RKO (cell line): ENCODE measurements at regions not wholly inside any gene's neighbourhood (a gene's known extent, or its start where the extent isn't known, plus 50 kb on each side); places are given as distances from the start of the nearest gene placed in this dataset.
"Not testable (repeated sequence)": the region's sequence is repeated elsewhere in the genome, so short reads cannot be mapped to it uniquely, and the experiment has no call there.

Experiments used
- DNase-seq: peaks from one replicate; pipeline ENCODE4 v3.0.0-alpha.2; 2016; ENCODE audit warnings: low spot score

DNA sequence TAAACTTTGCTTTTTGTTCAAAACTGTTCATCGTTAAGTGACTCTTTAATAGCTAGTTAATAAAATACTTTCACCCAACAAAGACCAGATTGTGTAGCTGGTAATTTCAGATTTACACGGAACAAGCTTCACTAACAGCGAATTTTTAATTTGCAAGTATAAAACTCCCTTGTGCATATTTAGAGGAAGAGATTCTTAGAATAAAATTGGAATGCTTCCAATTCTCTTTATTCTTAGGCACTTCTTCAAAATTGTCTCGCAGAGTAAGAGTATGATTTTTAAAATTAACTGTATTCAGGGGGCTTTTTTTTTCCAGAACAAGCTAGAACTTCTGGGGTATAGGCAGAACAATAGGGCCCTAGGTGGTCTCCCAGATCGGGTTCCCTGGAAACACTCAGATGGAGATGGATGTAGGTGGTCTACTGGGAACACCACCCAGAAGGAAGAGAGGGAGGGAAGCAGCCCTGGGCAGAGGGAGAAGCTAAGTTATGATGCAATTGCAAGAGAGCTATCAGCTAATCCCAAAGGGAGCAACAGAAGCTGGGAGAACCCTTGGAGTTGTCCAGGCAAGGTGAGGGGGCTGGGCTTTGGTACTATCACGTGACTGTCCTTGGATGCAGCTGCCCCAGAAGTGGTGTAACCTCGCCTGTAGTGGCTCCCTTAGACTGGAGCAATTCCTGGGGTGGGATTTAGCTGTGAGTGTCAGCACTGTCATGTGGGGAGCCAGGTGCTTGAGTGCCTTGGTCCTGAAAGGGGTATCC lies 151.7 kb upstream of the ASB18 start:
- no peak for DNase-seq

GRCh38 chr2:236417150-236417549 lies 152.5 kb upstream of the ACKR3 start:
- DNase-seq, result no peak

GRCh38 chr2:236430584-236430983 lies 139.0 kb upstream of the ACKR3 start:
- DNase-seq, result no peak

- DNase-seq, result no peak
Observed at GRCh38 chr2:236434593-236434992, 135.0 kb upstream of the ACKR3 start.

DNA sequence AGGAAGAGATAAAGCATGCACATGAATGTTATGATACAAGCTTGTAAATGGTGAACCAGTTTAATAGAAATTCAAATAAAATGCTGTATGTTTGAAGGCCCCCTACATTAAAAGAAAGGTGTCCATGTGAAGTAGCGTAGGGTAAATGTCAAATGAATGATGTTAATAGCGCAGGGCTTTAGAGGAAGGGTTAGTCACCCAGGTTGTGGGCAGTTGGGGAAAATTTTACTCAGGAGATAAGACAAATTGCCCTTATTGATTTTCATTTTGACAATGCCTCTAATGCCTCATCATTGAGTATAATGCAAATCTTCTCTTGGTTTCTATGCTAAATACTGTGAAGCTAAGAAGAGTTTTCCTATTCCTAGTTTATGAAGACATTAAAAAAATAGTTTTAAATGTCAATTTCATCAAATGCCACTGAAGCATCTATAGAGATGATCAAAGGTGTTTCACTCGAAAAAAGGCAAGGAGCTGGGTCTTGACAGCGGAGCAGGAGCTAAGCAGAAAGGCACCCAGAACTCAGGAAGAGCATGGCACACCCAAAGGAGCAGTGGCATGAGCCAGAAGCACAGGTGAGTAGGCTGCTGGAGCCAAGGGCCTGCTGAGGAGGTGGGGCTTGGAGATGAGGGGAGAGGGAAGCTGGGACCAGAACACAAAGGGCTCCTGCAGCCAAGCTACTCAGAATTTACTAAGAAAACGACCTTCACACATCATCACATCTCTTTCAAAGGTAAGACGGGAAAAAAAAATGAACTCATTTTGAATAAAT lies 129.3 kb upstream of the ACKR3 start:
- DNase-seq, result no peak

DNA sequence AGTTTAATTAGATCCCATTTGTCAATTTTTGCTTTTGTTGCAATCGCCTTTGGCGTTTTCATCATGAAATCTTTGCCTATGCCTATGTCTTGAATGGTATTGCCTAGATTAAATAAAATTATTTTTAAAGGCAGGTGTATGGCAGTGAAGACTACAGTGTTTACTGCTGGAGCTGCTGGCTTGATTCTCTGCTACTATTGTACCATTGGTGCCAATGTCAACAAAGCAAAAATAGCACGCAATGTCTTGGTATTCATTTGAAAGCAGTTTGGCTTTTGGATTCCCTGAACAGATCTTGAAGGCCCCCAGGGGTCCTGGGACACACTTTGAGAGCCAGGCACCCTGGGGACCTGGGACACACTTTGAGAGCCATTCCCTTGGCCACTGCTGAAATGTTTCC lies 125.4 kb upstream of the ACKR3 start:
- DNase-seq, result no peak

DNA sequence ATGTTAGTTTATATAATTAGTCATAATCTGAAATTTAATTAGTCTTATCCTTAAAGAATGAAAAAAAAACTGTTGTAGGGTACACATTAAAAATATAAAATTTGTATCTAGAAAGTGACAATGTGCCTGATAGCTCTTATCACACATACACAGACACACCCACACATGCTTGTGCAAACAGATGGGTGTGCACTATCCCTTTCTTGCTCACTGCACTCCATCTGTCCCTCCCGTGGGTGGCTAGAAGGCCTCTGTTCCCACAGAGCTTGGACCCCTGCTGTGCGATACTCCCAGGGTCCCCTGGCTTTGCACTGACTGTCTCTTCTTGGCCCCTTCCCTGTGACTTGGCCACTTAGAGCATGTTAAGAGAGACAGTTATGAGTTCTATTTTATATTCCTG lies 123.9 kb upstream of the ACKR3 start:
- no peak for DNase-seq

- no peak for DNase-seq
Observed at GRCh38 chr2:236446521-236446920, 123.1 kb upstream of the ACKR3 start.

DNA sequence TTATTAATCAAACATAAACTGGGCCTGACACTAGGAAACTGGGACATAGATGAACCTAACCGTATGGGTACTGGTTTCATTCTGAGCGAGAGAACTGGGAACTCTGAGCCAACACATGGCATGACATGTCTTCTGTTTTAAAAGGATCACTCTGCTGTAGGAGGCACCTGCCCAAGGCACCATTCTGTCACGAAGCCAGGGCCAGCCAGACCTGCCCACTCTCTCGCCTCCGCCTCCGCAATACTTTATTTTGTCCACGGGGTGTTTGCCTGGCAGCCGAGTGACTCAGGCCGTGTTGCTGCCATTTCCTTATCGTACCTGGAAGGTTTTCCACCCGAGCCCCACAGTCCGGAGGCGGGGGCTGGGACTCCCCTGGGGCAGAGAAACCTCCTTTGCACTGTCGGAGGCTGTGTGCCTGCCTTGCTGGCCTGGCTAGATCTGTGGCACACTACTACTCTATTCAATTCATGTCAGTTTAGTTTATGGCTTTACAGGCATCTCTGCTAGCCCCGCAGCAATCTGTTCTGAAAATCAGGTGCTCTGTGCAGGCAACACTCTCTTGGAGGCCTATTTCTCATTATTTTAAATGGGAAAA lies 120.4 kb upstream of the ACKR3 start:
- DNase-seq, result no peak

DNA sequence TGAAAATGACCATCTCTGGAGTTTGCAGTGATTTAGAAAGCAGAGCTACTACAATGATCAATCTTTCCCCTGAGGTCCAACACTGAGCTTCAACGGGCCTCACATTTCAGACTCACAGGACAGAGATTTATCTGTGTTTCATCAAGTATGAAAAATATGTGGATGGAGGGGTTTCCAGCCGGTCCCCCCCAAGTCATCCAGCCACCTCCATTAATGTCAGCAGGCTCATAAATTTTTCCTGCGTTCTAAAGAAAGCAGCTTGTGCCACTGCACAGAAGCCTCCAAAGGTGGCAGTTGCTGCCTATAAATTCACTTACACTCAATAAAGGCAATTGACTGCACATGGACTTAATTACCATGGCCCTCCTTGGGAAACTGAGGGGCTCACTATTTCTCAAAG lies 117.4 kb upstream of the ACKR3 start:
- DNase-seq, result no peak

DNA sequence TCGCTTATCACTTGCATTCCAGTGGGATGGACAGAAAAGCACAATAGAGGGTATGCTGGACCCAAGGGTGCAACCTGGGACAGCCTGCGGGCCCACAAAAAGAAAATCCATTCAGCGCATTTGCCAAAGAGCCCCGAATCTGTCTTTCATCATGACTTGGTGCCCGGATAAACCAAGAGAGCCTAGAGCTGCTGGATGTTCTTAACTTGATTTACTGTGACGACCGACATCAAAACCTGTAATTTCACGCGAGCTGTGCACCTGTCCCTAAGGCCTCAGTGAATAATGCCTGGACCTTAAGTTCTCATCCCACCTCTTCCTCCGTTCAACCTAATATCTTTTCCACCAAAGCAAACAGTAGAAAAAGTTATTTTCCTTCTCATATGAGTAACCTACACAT lies 115.5 kb upstream of the ACKR3 start:
- DNase-seq, result no peak

- DNase-seq, result no peak
Observed at GRCh38 chr2:236459393-236459792, 110.2 kb upstream of the ACKR3 start.

GRCh38 chr2:236464140-236464539 lies 105.5 kb upstream of the ACKR3 start:
- DNase-seq, result no peak

DNA sequence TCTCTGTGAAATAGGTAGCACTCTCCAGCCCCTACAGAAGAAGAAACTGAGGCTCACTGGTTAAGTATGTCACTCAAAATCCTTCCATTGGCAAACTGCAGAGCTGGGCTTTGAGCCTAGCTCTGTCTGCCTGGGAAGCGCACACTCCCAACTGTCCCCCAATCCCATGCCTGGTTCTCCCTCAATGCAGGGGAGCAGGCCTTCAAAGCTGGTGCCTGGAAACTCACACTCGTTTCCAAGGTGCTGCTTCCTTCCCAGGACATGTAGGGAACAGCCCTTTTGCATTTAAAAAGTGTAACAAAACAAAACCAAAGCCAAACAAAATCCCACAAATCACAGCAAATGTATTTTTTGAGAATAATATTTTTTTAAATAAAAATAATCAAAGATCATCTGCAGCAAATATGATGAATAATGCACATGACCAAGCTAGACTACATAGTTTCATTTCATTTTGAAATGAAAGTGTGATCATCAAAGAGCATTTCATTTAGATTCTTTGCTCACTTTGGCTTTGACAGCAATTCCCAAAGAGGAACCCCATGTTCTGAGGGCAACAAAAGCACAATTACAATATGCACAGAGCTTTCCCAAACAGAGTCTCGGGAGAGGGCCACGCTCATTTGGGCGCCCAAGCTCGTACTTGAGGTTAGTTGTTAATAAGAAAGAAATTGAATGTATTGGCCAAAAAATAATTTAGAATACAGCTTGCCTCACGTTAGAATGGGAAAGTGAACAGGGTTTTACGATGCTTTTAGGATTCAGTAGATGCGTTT lies 96.7 kb upstream of the ACKR3 start:
- no peak for DNase-seq

GRCh38 chr2:236473691-236474090 lies 95.9 kb upstream of the ACKR3 start:
- DNase-seq, result no peak

- DNase-seq, result no peak
Observed at GRCh38 chr2:236479814-236480213, 89.8 kb upstream of the ACKR3 start.

DNA sequence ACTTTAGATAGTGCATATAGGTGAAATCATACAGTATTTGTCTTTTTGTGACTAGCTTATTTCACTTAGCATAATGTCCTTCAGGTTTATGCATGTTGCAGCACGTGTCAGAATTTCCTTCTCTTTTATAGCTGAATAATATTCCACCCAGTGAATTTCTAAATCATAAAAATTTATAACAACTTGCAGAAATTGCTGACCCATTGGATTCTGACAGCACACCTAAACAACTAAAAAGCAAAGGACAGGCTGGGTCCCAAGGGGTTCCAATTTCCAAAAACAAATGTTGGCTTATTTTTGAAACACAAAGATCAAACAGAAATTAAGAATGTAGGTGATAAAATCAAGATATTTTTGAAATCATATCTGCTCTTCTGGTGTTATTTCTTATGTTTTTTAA lies 86.5 kb upstream of the ACKR3 start:
- DNase-seq, result no peak

- DNase-seq, result no peak
Observed at GRCh38 chr2:236485519-236485918, 84.1 kb upstream of the ACKR3 start.

DNA sequence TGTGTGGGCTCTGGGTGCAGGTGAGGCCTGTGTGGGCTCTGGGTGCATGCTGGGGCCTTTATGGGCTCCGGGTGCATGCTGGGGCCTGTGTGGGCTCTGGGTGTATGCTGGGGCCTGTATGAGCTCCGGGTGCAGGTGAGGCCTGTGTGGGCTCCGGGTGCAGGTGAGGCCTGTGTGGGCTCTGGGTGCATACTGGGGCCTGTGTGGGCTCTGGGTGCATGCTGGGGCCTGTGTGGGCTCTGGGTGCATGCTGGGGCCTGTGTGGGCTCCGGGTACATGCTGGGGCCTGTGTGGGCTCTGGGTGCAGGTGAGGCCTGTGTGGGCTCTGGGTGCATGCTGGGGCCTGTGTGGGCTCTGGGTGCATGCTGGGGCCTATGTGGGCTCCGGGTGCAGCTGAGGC lies 80.5 kb upstream of the ACKR3 start:
- not testable (repeated sequence) for DNase-seq

DNA sequence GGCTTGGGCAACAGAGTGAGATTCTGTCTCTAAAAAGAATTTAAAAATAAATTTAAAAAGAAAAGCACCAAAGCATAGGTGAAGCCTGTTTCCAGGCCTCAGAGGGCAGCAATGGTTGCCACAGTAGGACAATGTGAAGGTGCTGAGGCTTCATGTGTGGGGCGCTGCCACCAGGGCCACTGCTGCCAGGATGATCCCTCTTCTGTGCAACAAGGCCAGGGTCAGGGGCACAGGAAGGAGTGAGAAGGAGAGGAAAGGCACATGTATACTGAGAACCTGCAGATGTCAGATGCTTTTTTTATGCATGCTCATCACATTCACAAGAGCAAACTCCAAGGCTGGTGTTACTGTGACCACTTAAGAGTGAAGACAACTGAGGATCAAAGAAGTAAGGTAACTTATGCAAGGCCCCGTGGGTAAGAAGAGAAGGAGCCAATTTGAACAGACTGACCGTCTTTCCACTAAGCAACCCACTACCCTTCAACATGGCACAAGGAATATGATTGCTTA lies 79.7 kb upstream of the ACKR3 start:
- no peak for DNase-seq

- DNase-seq, result no peak
Observed at GRCh38 chr2:236496340-236496739, 73.3 kb upstream of the ACKR3 start.

DNA sequence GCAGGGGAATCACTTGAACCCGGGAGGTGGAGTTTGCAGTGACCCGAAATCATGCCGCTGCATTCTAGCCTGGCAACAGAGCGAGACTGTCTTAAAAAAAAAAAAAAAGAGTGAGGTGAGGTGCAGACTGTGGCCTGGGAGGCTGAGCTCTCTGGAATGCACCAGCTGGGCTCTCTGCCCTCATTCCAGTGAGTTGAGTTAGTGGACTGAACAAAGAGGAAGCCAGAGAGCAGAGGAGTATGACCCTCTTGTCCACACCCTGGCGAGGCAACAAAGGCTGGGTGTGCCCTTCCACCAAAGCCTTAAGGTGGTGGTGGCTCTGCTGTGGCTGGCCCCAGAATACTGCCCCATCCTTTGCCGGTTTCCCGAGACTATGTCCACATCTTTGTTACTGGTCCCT lies 71.3 kb upstream of the ACKR3 start:
- no peak for DNase-seq
